HepG2 (cell line): ENCODE measurements at regions not wholly inside any gene's neighbourhood (a gene's known extent, or its start where the extent isn't known, plus 50 kb on each side); places are given as distances from the start of the nearest gene placed in this dataset.
A peak's percentile ranks its signal among the peaks of the same experiment; 100 is the strongest.

ENCODE experiments used
- ATAC-seq: fragments of 200-7000 bp; cut with Tn5 transposase; 3 replicates; pipeline ENCODE4 v1.9.1; 2020; ENCODE audit warnings: mild to moderate bottlenecking, moderate library complexity
- BruUV-seq: library from RNA; stranded (reverse); fragments of 400-500 nt; replicated peaks from 2 replicates; lab custom pipeline; 2021; lab: Mats Ljungman, UMichigan
- CTCF ChIA-PET: fragments of 300-600 bp; formaldehyde crosslinking; extraction: SDS; loops from one replicate; lab custom pipeline; 2021; ENCODE audit warnings: low total read pairs, inconsistent platforms, low intra/inter-chr PET ratio; lab: Yijun Ruan, JAX
- POLR2A ChIA-PET: fragments of 350-600 bp; sonication (Branson Sonifier 250); formaldehyde crosslinking; loops from one replicate; lab custom pipeline; 2020; ENCODE audit warnings: antibody characterized with exemption, inconsistent platforms; lab: Yijun Ruan, JAX
- DNase-seq: peaks from one replicate; pipeline ENCODE4 v3.0.0-alpha.2; 2015; ENCODE audit warnings: low spot score
- FAIRE-seq: peaks from 3 replicates; lab custom pipeline; 2011; peaks lifted over from hg19 to GRCh38; lab: Jason Lieb, UNC
- H2AFZ ChIP-seq: one replicate; pipeline ENCODE4 v1.6.1; 2011; ENCODE audit warnings: low read length, inconsistent platforms
- H3K27ac ChIP-seq: fragments of 300-600 bp; 3 replicates; pipeline ENCODE4 v1.8.0; 2011; ENCODE audit warnings: mixed run types, mild to moderate bottlenecking, mixed read lengths, low read length, inconsistent platforms; ENCODE audit not compliant: insufficient read depth; ENCODE audit errors: extremely low read length
- H3K27me3 ChIP-seq, 2 experiments: fragments of 200-600 bp in 1 of 2; 2 replicates in 1 of 2; 3 replicates in 1 of 2; pipeline versions ENCODE4 v1.6.0 to v1.8.0; 2011; ENCODE audit warnings: low read length in 2 of 2, mild to moderate bottlenecking in 2 of 2, moderate library complexity in 2 of 2, inconsistent platforms in 1 of 2; ENCODE audit not compliant: insufficient read depth in 2 of 2, control insufficient read depth in 1 of 2
- H3K36me3 ChIP-seq, 2 experiments: fragments of 200-600 bp in 1 of 2; replicated peaks in 1 of 2; 2 replicates in 1 of 2; 3 replicates in 1 of 2; pipeline versions ENCODE4 v1.5.1 to v1.8.0; 2011; ENCODE audit warnings: low read length in 2 of 2, inconsistent platforms in 1 of 2; ENCODE audit not compliant: insufficient read depth in 2 of 2, control insufficient read depth in 1 of 2
- H3K4me1 ChIP-seq: 2 replicates; pipeline ENCODE4 v1.5.1; 2012; ENCODE audit warnings: low read length, inconsistent platforms; ENCODE audit not compliant: insufficient read depth
- H3K4me2 ChIP-seq: 2 replicates; pipeline ENCODE4 v1.6.0; 2011; ENCODE audit warnings: low read depth, low read length, inconsistent platforms
- H3K4me3 ChIP-seq, 3 experiments: fragments of 200-600 bp in 1 of 3; sonication (generic), shearing (Covaris generic) in 1 of 3; replicated peaks in 1 of 3; 2 replicates each; pipeline ENCODE4 v1.5.1; 2011 to 2016; ENCODE audit warnings: low read length in 3 of 3, inconsistent platforms in 2 of 3, low read depth in 2 of 3, mild to moderate bottlenecking in 2 of 3, control low read depth in 1 of 3, mixed read lengths in 1 of 3; ENCODE audit not compliant: insufficient read depth in 1 of 3
- H3K79me2 ChIP-seq: one replicate; pipeline ENCODE4 v1.6.1; 2011; ENCODE audit warnings: low read length, inconsistent platforms; ENCODE audit not compliant: insufficient read depth
- H3K9ac ChIP-seq: 2 replicates; pipeline ENCODE4 v1.6.0; 2011; ENCODE audit warnings: mild to moderate bottlenecking, low read depth, low read length, inconsistent platforms; ENCODE audit not compliant: insufficient read depth
- H3K9me3 ChIP-seq: 2 replicates; pipeline ENCODE4 v1.5.1; 2012; ENCODE audit warnings: mild to moderate bottlenecking, low read length
- H4K20me1 ChIP-seq: 2 replicates; pipeline ENCODE4 v1.6.0; 2011; ENCODE audit warnings: inconsistent platforms, mild to moderate bottlenecking, low read length, moderate library complexity; ENCODE audit not compliant: insufficient read depth
- CCAR2 ChIP-seq: fragments of 200-400 bp; formaldehyde crosslinking; optimal IDR thresholded peaks from 2 replicates; pipeline ENCODE3; 2018; ENCODE audit warnings: low read depth, mild to moderate bottlenecking, low read length, moderate library complexity
- SETDB1 ChIP-seq: sonication (generic); formaldehyde crosslinking; IDR thresholded peaks from 2 replicates; pipeline ENCODE4 v1.5.1; 2020; ENCODE audit warnings: missing genetic modification reagents, mild to moderate bottlenecking, borderline replicate concordance
- TEAD3 ChIP-seq: optimal IDR thresholded peaks from 2 replicates; pipeline ENCODE3; 2016; ENCODE audit warnings: borderline replicate concordance
- ZFP36L2 ChIP-seq: sonication (generic); formaldehyde crosslinking; IDR thresholded peaks from 2 replicates; pipeline ENCODE4 v1.4.0; 2020; ENCODE audit warnings: missing genetic modification reagents
- ZKSCAN8 ChIP-seq: IDR thresholded peaks from 2 replicates; pipeline ENCODE4 v1.6.1; 2016; ENCODE audit warnings: borderline replicate concordance, missing genetic modification reagents, missing compliant biosample characterization
- ZNF280D ChIP-seq: sonication (generic); formaldehyde crosslinking; IDR thresholded peaks from 2 replicates; pipeline ENCODE4 v1.5.1; 2020; ENCODE audit warnings: mild to moderate bottlenecking, missing genetic modification reagents
- ZNF841 ChIP-seq: sonication (generic); formaldehyde crosslinking; IDR thresholded peaks from 2 replicates; pipeline ENCODE4 v1.8.1; 2023; ENCODE audit warnings: missing genetic modification reagents, borderline replicate concordance
- WGBS: methylation state at CpG from one replicate; pipeline ENCODE4 v1.1.6; 2017; ENCODE audit warnings: low lambda C conversion rate; 5-methylcytosine and 5-hydroxymethylcytosine counted together
- in situ Hi-C: cut with HindIII; loops from 2 replicates; pipeline ENCODE4 v1.10.0; 2017; ENCODE audit warnings: low pct_unique_long_range_greater_than_20kb; ENCODE audit not compliant: extremely low pct_ligation_motif_present
- intact Hi-C: fragments of 100-400 bp; cut with micrococcal nuclease; formaldehyde crosslinking; loops from one replicate; pipeline ENCODE4 v1.10.0; 2022; ENCODE audit not compliant: unreplicated experiment

GRCh38 chr12:56864318-56864717 is 69.9 kb downstream of the SDR9C7 start:
- FAIRE-seq (no peak), DNase-seq (no peak), ATAC-seq (no peak)
- in situ Hi-C loops = no loop called here
- 83% methylated on average over 1 of the region's 2 CpGs for WGBS
- H3K27me3 ChIP-seq = no peaks in the 10 kb centered on the region
- no peak overlapping the region for H3K9ac ChIP-seq
- intact Hi-C loops = no loop called here
- H3K36me3 ChIP-seq = no peaks in the 10 kb centered on the region
- no peak overlapping the region for H3K4me3 ChIP-seq
- no peaks in the 10 kb centered on the region for H3K79me2 ChIP-seq
- peaks cover 63% of the 10 kb centered on the region for H3K9me3 ChIP-seq
- TF ChIP-seq ZNF280D (CRISPR knock-in tag) (0 out of 2 replicates have a peak, but pooled peaks have one; percentile 18), SETDB1 (CRISPR knock-in tag) (0 out of 2 replicates have a peak, but pooled peaks have one; percentile 37), ZKSCAN8 (CRISPR knock-in tag) (no peak)
- no peaks in the 10 kb centered on the region for H3K4me1 ChIP-seq
- ChIA-PET POLR2A (no interaction called here), CTCF (interaction anchor here (0.6 kb wide), 1 partner anchor 379 kb away, joined by 3 read pairs; no protein-coding TSS in a partner anchor)
- H4K20me1 ChIP-seq = no peaks in the 10 kb centered on the region
- H2AFZ ChIP-seq = no peak overlapping the region
- no peak overlapping the region for H3K4me2 ChIP-seq
- BruUV-seq = no TSS peak
- H3K27ac ChIP-seq = no peak overlapping the region

GRCh38 chr12:56863789-56864188 is 70.4 kb downstream of the SDR9C7 start:
- CTCF ChIA-PET = no interaction called here
- H3K27ac ChIP-seq = no peak overlapping the region
- no peaks in the 10 kb centered on the region for H3K36me3 ChIP-seq
- TF ChIP-seq SETDB1 (CRISPR knock-in tag) (peak; percentile 78; the same call in 1 of the 2 replicates), CCAR2 (no peak), TEAD3 (CRISPR knock-in tag) (no peak), ZFP36L2 (CRISPR knock-in tag) (no peak), ZNF841 (CRISPR knock-in tag) (peak; percentile 100)
- H2AFZ ChIP-seq = no peak overlapping the region
- no peaks in the 10 kb centered on the region for H3K4me1 ChIP-seq
- no peak overlapping the region for H3K9ac ChIP-seq
- no peaks in the 10 kb centered on the region for H3K27me3 ChIP-seq
- no peaks in the 10 kb centered on the region for H4K20me1 ChIP-seq
- POLR2A ChIA-PET = no interaction called here
- in situ Hi-C loops = no loop called here
- no TSS peak for BruUV-seq
- DNase-seq (no peak), FAIRE-seq (no peak), ATAC-seq (no peak)
- intact Hi-C loops = no loop called here
- no peak overlapping the region for H3K4me3 ChIP-seq
- no peak overlapping the region for H3K4me2 ChIP-seq
- H3K9me3 ChIP-seq = peaks cover 63% of the 10 kb centered on the region
- H3K79me2 ChIP-seq = no peaks in the 10 kb centered on the region
